Gastroesophageal sphincter (tissue), 3 donors: ENCODE measurements at regions not wholly inside any gene's neighbourhood (a gene's known extent, or its start where the extent isn't known, plus 50 kb on each side); places are given as distances from the start of the nearest gene placed in this dataset.

Experiments
- CTCF ChIP-seq, 4 experiments: fragments of 200-600 bp in 2 of 4; fragments of 450-650 bp in 2 of 4; sonication (generic) in 1 of 4; IDR thresholded peaks; one replicate each; pipeline ENCODE4 v1.5.1; 2017 to 2019; ENCODE audit warnings: antibody characterized with exemption in 4 of 4, mild to moderate bottlenecking in 2 of 4, moderate library complexity in 2 of 4
- POLR2A ChIP-seq, 2 donors: fragments of 450-650 bp; IDR thresholded peaks; one replicate each; pipeline ENCODE4 v1.6.1; 2017; ENCODE audit warnings: antibody characterized with exemption in 2 of 2, mild to moderate bottlenecking in 2 of 2, moderate library complexity in 1 of 2
- POLR2AphosphoS5 ChIP-seq: sonication (generic); formaldehyde crosslinking; IDR thresholded peaks from one replicate; pipeline ENCODE4 v1.6.1; 2017; ENCODE audit warnings: antibody characterized with exemption

- TF ChIP-seq CTCF (IDR thresholded peaks at IDR 0.05) = no peak
- no peak for TF ChIP-seq POLR2A (IDR thresholded peaks at IDR 0.05)
- TF ChIP-seq POLR2AphosphoS5 = no peak
Observed at GRCh38 chr3:74559261-74559660, 55.2 kb downstream of the CNTN3 start.
